Suprapubic skin (tissue), 4 donors: ENCODE measurements at regions not wholly inside any gene's neighbourhood (a gene's known extent, or its start where the extent isn't known, plus 50 kb on each side); places are given as distances from the start of the nearest gene placed in this dataset.

Experiments used
- CTCF ChIP-seq, 2 donors: fragments of 200-600 bp in 1 of 2; fragments of 450-650 bp in 1 of 2; sonication (generic) in 1 of 2; IDR thresholded peaks; one replicate each; pipeline ENCODE4 v1.5.1; 2016 to 2019; ENCODE audit warnings: antibody characterized with exemption in 2 of 2, mild to moderate bottlenecking in 1 of 2, moderate library complexity in 1 of 2
- EP300 ChIP-seq: sonication (generic); formaldehyde crosslinking; IDR thresholded peaks from one replicate; pipeline ENCODE4 v1.6.1; 2017; ENCODE audit warnings: antibody characterized with exemption
- POLR2A ChIP-seq, 2 donors: fragments of 450-650 bp; IDR thresholded peaks; one replicate each; pipeline ENCODE4 v1.6.1; 2017; ENCODE audit warnings: antibody characterized with exemption in 2 of 2, mild to moderate bottlenecking in 2 of 2, moderate library complexity in 2 of 2
- POLR2AphosphoS5 ChIP-seq, 3 donors: sonication (generic); formaldehyde crosslinking; IDR thresholded peaks; one replicate each; pipeline ENCODE4 v1.6.1; 2017; ENCODE audit warnings: antibody characterized with exemption in 3 of 3

GRCh38 chr12:75765170-75766059 is 254.0 kb upstream of the KRR1 start:
- no peak for TF ChIP-seq CTCF (IDR thresholded peaks at IDR 0.05)
- TF ChIP-seq EP300, result no peak
- TF ChIP-seq POLR2AphosphoS5 (IDR thresholded peaks at IDR 0.05), result no peak
- no peak for TF ChIP-seq POLR2A (IDR thresholded peaks at IDR 0.05)
